Neural cell (in vitro differentiated cells): ENCODE measurements at regions not wholly inside any gene's neighbourhood (a gene's known extent, or its start where the extent isn't known, plus 50 kb on each side); places are given as distances from the start of the nearest gene placed in this dataset.

Source experiments
- H2AFZ ChIP-seq: fragments of 200-600, 300-800 bp; sonication (generic), shearing (Covaris generic); 2 replicates; pipeline ENCODE4 v1.6.0; 2014; ENCODE audit warnings: low read depth, mild to moderate bottlenecking, antibody characterized with exemption, low read length, moderate library complexity
- H3F3A ChIP-seq: fragments of 200-600 bp; shearing (Covaris generic); 2 replicates; pipeline ENCODE4 v1.6.1; 2016; ENCODE audit warnings: mild to moderate bottlenecking, moderate library complexity, mixed read lengths, antibody characterized with exemption, low read length; ENCODE audit not compliant: insufficient read depth, poor library complexity, severe bottlenecking
- H3K27ac ChIP-seq: fragments of 200-600, 300-800 bp; sonication (generic), shearing (Covaris generic); 2 replicates; pipeline ENCODE4 v1.5.1; 2014; ENCODE audit warnings: mild to moderate bottlenecking, low read length, moderate library complexity
- H3K27me3 ChIP-seq: fragments of 300-800, 200-600 bp; sonication (generic), shearing (Covaris generic); 2 replicates; pipeline ENCODE4 v1.6.0; 2014; ENCODE audit warnings: mild to moderate bottlenecking, low read depth, low read length, moderate library complexity; ENCODE audit not compliant: insufficient read depth
- H3K36me3 ChIP-seq: fragments of 300-800, 200-600 bp; sonication (generic), shearing (Covaris generic); 2 replicates; pipeline ENCODE4 v1.5.1; 2014; ENCODE audit warnings: mild to moderate bottlenecking, antibody characterized with exemption, low read length, moderate library complexity; ENCODE audit not compliant: insufficient read depth
- H3K4me2 ChIP-seq: fragments of 300-800, 200-600 bp; sonication (generic), shearing (Covaris generic); 2 replicates; pipeline ENCODE4 v1.6.0; 2014; ENCODE audit warnings: mild to moderate bottlenecking, low read length
- H3K4me3 ChIP-seq: fragments of 300-800, 200-600 bp; sonication (generic), shearing (Covaris generic); 2 replicates; pipeline ENCODE4 v1.5.1; 2014; ENCODE audit warnings: mild to moderate bottlenecking, low read length, moderate library complexity
- H3K79me2 ChIP-seq: fragments of 200-600 bp; shearing (Covaris generic); replicated peaks from 2 replicates; pipeline ENCODE4 v1.6.0; 2014; ENCODE audit warnings: mild to moderate bottlenecking, low read length, moderate library complexity; ENCODE audit not compliant: insufficient read depth
- H3K9ac ChIP-seq: fragments of 300-800, 200-600 bp; sonication (generic), shearing (Covaris generic); 2 replicates; pipeline ENCODE4 v1.6.1; 2016; ENCODE audit warnings: mild to moderate bottlenecking, low read length, mixed read lengths
- H3K9me2 ChIP-seq: fragments of 200-600 bp; shearing (Covaris generic); 2 replicates; pipeline ENCODE4 v1.6.1; 2016; ENCODE audit warnings: mild to moderate bottlenecking, low read length, mixed read lengths; ENCODE audit not compliant: insufficient read depth
- H3K9me3 ChIP-seq: fragments of 200-600, 300-800 bp; sonication (generic), shearing (Covaris generic); 2 replicates; pipeline ENCODE4 v1.6.1; 2016; ENCODE audit warnings: mild to moderate bottlenecking, mixed run types, low read length, moderate library complexity, mixed read lengths
- H4K20me1 ChIP-seq: fragments of 200-600 bp; shearing (Covaris generic); 2 replicates; pipeline ENCODE4 v1.6.1; 2016; ENCODE audit warnings: mild to moderate bottlenecking, mixed run types; ENCODE audit not compliant: insufficient read depth
- EP300 ChIP-seq: fragments of 450-650 bp; conservative IDR thresholded peaks from 2 replicates; pipeline ENCODE4 v1.6.1; 2014; ENCODE audit warnings: antibody characterized with exemption, mild to moderate bottlenecking, moderate library complexity; ENCODE audit not compliant: poor library complexity, severe bottlenecking
- EZH2 ChIP-seq: fragments of 200-600, 300-800 bp; shearing (Covaris generic), sonication (generic); IDR thresholded peaks from 2 replicates; pipeline ENCODE4 v1.6.1; 2014; ENCODE audit warnings: antibody characterized with exemption, low read length, borderline replicate concordance, mild to moderate bottlenecking; ENCODE audit not compliant: insufficient read depth, poor library complexity, severe bottlenecking
- MXI1 ChIP-seq: fragments of 450-650 bp; conservative IDR thresholded peaks from 2 replicates; pipeline ENCODE4 v1.6.1; 2014; ENCODE audit warnings: antibody characterized with exemption, mild to moderate bottlenecking; ENCODE audit not compliant: poor library complexity, severe bottlenecking
- POLR2AphosphoS5 ChIP-seq: IDR thresholded peaks from 2 replicates; pipeline ENCODE4 v1.6.1; 2012
- RAD21 ChIP-seq: fragments of 450-650 bp; conservative IDR thresholded peaks from 2 replicates; pipeline ENCODE4 v1.6.1; 2014; ENCODE audit warnings: antibody characterized with exemption, mild to moderate bottlenecking, moderate library complexity
- SMC3 ChIP-seq: fragments of 450-650 bp; conservative IDR thresholded peaks from 2 replicates; pipeline ENCODE4 v1.6.1; 2014; ENCODE audit warnings: antibody characterized with exemption, mild to moderate bottlenecking, moderate library complexity; ENCODE audit not compliant: poor library complexity
- TAF1 ChIP-seq: IDR thresholded peaks from 2 replicates; pipeline ENCODE4 v1.6.1; 2012; ENCODE audit warnings: low read depth
- TF ChIP-seq, protein P1 (sequence below): fragments of 450-650 bp; IDR thresholded peaks from 2 replicates; pipeline ENCODE4 v1.5.1; 2014; ENCODE audit warnings: antibody characterized with exemption, mild to moderate bottlenecking, moderate library complexity; ENCODE audit not compliant: poor library complexity, severe bottlenecking
- TF ChIP-seq, protein P2 (sequence below): IDR thresholded peaks from 2 replicates; pipeline ENCODE4 v1.6.1; 2012; ENCODE audit warnings: borderline replicate concordance

DNA sequence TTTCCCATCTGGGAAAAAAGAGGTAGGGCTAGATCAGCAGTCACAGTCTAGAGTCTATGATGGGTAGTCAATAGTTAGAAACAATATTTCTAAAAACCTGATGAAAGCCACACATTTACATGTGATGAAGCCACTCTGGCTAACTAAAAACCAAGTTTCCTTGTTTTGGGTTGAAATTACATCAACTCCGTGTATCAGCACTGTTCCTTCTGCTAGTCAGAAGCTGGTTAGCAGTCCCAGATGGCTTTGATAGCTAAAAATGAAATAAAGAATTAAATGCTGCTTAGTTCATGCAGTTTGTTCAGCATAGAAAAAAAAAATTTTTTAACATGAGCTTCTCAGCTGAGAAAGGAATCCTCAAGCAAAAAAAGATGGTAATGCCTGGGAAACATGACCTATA, 136.7 kb downstream of the FAM114A2 start:
- no peaks in the 10 kb centered on the region for H3F3A ChIP-seq
- no peak overlapping the region for H2AFZ ChIP-seq
- no peaks in the 10 kb centered on the region for H3K9me3 ChIP-seq
- H3K9ac ChIP-seq: no peak overlapping the region
- TF ChIP-seq, protein P1, sequence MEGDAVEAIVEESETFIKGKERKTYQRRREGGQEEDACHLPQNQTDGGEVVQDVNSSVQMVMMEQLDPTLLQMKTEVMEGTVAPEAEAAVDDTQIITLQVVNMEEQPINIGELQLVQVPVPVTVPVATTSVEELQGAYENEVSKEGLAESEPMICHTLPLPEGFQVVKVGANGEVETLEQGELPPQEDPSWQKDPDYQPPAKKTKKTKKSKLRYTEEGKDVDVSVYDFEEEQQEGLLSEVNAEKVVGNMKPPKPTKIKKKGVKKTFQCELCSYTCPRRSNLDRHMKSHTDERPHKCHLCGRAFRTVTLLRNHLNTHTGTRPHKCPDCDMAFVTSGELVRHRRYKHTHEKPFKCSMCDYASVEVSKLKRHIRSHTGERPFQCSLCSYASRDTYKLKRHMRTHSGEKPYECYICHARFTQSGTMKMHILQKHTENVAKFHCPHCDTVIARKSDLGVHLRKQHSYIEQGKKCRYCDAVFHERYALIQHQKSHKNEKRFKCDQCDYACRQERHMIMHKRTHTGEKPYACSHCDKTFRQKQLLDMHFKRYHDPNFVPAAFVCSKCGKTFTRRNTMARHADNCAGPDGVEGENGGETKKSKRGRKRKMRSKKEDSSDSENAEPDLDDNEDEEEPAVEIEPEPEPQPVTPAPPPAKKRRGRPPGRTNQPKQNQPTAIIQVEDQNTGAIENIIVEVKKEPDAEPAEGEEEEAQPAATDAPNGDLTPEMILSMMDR: no peak
- TF ChIP-seq EP300 (no peak), MXI1 (no peak), SMC3 (no peak), POLR2AphosphoS5 (no peak), EZH2 (no peak)
- H3K27me3 ChIP-seq: no peaks in the 10 kb centered on the region
- no peaks in the 10 kb centered on the region for H3K36me3 ChIP-seq
- no peak overlapping the region for H3K4me3 ChIP-seq
- H3K9me2 ChIP-seq: no peaks in the 10 kb centered on the region
- H3K4me2 ChIP-seq: no peak overlapping the region
- H4K20me1 ChIP-seq: no peaks in the 10 kb centered on the region
- H3K27ac ChIP-seq: no peak overlapping the region
- H3K79me2 ChIP-seq: no peaks in the 10 kb centered on the region

DNA sequence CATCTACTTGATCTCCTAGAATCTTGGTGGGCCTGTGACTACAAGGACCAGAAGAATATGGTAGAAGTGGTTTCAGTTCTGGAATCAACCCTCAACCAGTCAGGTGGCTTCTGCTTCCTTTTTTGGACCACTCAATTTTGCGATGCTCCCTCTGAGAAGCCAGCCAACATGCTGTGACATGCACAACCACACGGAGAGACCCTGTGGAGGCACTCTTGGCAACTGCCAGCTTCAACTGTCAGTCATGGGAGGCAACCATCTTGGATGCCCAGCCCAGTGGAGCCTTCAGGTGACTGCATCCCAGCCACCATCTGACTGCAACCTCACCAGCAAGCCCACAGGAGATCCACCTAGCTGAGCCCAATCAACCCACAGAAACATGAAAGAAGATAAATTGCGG, 137.3 kb downstream of the FAM114A2 start:
- no peak overlapping the region for H3K4me3 ChIP-seq
- H3K9me2 ChIP-seq: no peaks in the 10 kb centered on the region
- no peak overlapping the region for H3K4me2 ChIP-seq
- no peak overlapping the region for H3K9ac ChIP-seq
- H3K27me3 ChIP-seq: no peaks in the 10 kb centered on the region
- no peaks in the 10 kb centered on the region for H3K36me3 ChIP-seq
- no peak overlapping the region for H2AFZ ChIP-seq
- H3K9me3 ChIP-seq: no peaks in the 10 kb centered on the region
- H4K20me1 ChIP-seq: no peaks in the 10 kb centered on the region
- no peaks in the 10 kb centered on the region for H3F3A ChIP-seq
- no peak overlapping the region for H3K27ac ChIP-seq
- TF ChIP-seq TAF1 (no peak), MXI1 (no peak), EP300 (no peak), POLR2AphosphoS5 (no peak), EZH2 (no peak), RAD21 (no peak), SMC3 (no peak)
- TF ChIP-seq, protein P2, sequence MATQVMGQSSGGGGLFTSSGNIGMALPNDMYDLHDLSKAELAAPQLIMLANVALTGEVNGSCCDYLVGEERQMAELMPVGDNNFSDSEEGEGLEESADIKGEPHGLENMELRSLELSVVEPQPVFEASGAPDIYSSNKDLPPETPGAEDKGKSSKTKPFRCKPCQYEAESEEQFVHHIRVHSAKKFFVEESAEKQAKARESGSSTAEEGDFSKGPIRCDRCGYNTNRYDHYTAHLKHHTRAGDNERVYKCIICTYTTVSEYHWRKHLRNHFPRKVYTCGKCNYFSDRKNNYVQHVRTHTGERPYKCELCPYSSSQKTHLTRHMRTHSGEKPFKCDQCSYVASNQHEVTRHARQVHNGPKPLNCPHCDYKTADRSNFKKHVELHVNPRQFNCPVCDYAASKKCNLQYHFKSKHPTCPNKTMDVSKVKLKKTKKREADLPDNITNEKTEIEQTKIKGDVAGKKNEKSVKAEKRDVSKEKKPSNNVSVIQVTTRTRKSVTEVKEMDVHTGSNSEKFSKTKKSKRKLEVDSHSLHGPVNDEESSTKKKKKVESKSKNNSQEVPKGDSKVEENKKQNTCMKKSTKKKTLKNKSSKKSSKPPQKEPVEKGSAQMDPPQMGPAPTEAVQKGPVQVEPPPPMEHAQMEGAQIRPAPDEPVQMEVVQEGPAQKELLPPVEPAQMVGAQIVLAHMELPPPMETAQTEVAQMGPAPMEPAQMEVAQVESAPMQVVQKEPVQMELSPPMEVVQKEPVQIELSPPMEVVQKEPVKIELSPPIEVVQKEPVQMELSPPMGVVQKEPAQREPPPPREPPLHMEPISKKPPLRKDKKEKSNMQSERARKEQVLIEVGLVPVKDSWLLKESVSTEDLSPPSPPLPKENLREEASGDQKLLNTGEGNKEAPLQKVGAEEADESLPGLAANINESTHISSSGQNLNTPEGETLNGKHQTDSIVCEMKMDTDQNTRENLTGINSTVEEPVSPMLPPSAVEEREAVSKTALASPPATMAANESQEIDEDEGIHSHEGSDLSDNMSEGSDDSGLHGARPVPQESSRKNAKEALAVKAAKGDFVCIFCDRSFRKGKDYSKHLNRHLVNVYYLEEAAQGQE: no peak
- TF ChIP-seq, protein P1: no peak
- no peaks in the 10 kb centered on the region for H3K79me2 ChIP-seq
